SJSA1 (cell line): ENCODE measurements at regions not wholly inside any gene's neighbourhood (a gene's known extent, or its start where the extent isn't known, plus 50 kb on each side); places are given as distances from the start of the nearest gene placed in this dataset.
"Not testable (repeated sequence)": the region's sequence is repeated elsewhere in the genome, so short reads cannot be mapped to it uniquely, and the experiment has no call there.

ENCODE experiments used
- DNase-seq, 2 experiments: peaks; one replicate each; pipeline ENCODE4 v3.0.0-alpha.2; 2015 to 2020; ENCODE audit warnings: low spot score in 2 of 2, low read depth in 1 of 2
- H3K27ac ChIP-seq: fragments of 250-450 bp; sonication (Bioruptor Pico); 2 replicates; pipeline ENCODE4 v1.5.1; 2020; ENCODE audit warnings: mild to moderate bottlenecking, moderate library complexity
- H3K27me3 ChIP-seq: fragments of 250-450 bp; sonication (Bioruptor Pico); replicated peaks from 2 replicates; pipeline ENCODE4 v1.5.1; 2020; ENCODE audit warnings: mild to moderate bottlenecking, moderate library complexity
- H3K36me3 ChIP-seq: fragments of 250-450 bp; sonication (Bioruptor Pico); 2 replicates; pipeline ENCODE4 v1.5.1; 2020; ENCODE audit warnings: mild to moderate bottlenecking
- H3K4me1 ChIP-seq: fragments of 250-450 bp; sonication (Bioruptor Pico); replicated peaks from 2 replicates; pipeline ENCODE4 v1.6.1; 2021; ENCODE audit warnings: mild to moderate bottlenecking
- H3K4me3 ChIP-seq: fragments of 250-450 bp; sonication (Bioruptor Pico); 2 replicates; pipeline ENCODE4 v1.5.1; 2020; ENCODE audit warnings: mild to moderate bottlenecking
- H3K9me3 ChIP-seq: fragments of 250-450 bp; sonication (Bioruptor Pico); replicated peaks from 2 replicates; pipeline ENCODE4 v1.5.1; 2020; ENCODE audit warnings: mild to moderate bottlenecking

GRCh38 chr12:59314209-59314608 is 281.6 kb upstream of the SLC16A7 start:
- Histone ChIP-seq H3K9me3 (no peaks in the 10 kb centered on the region; the same call in 1 of the 2 replicates), H3K4me3 (no peak overlapping the region), H3K4me1 (no peaks in the 10 kb centered on the region), H3K36me3 (no peaks in the 10 kb centered on the region), H3K27me3 (no peaks in the 10 kb centered on the region), H3K27ac (no peak overlapping the region)
- DNase-seq: no peak

- H3K27me3 ChIP-seq: no peaks in the 10 kb centered on the region
- no peak for DNase-seq
- H3K36me3 ChIP-seq: no peaks in the 10 kb centered on the region
- no peaks in the 10 kb centered on the region for H3K9me3 ChIP-seq
- H3K27ac ChIP-seq: no peak overlapping the region
- H3K4me1 ChIP-seq: no peaks in the 10 kb centered on the region
- H3K4me3 ChIP-seq: no peak overlapping the region
These were observed 291.6 kb upstream of the SLC16A7 start for GRCh38 chr12:59304077-59304721.

- H3K27ac ChIP-seq: no peak overlapping the region
- no peaks in the 10 kb centered on the region for H3K27me3 ChIP-seq
- H3K9me3 ChIP-seq: no peaks in the 10 kb centered on the region
- DNase-seq: no peak
- H3K36me3 ChIP-seq: no peaks in the 10 kb centered on the region
- H3K4me3 ChIP-seq: no peak overlapping the region
- H3K4me1 ChIP-seq: no peaks in the 10 kb centered on the region
These were observed 297.5 kb upstream of the SLC16A7 start for GRCh38 chr12:59298296-59298695.

- no peaks in the 10 kb centered on the region for H3K9me3 ChIP-seq
- H3K27ac ChIP-seq: no peak overlapping the region
- H3K36me3 ChIP-seq: no peaks in the 10 kb centered on the region
- no peak overlapping the region for H3K4me3 ChIP-seq
- no peaks in the 10 kb centered on the region for H3K4me1 ChIP-seq
- H3K27me3 ChIP-seq: no peaks in the 10 kb centered on the region
- no peak for DNase-seq
These were observed 301.6 kb upstream of the SLC16A7 start for GRCh38 chr12:59294221-59294620.

- H3K27ac ChIP-seq: no peak overlapping the region
- H3K27me3 ChIP-seq: no peaks in the 10 kb centered on the region; the same call in 1 of the 2 replicates
- H3K9me3 ChIP-seq: no peaks in the 10 kb centered on the region
- no peaks in the 10 kb centered on the region for H3K4me1 ChIP-seq
- DNase-seq: no peak
- H3K4me3 ChIP-seq: no peak overlapping the region
- no peaks in the 10 kb centered on the region for H3K36me3 ChIP-seq
These were observed 312.8 kb upstream of the SLC16A7 start for GRCh38 chr12:59282999-59283398.

- not testable (repeated sequence) for H3K36me3 ChIP-seq, H3K27me3 ChIP-seq, H3K27ac ChIP-seq, DNase-seq, H3K4me3 ChIP-seq, H3K9me3 ChIP-seq, H3K4me1 ChIP-seq
These were observed 322.3 kb upstream of the SLC16A7 start for GRCh38 chr12:59273561-59273960.

GRCh38 chr12:59268295-59268809 is 327.5 kb upstream of the SLC16A7 start:
- Histone ChIP-seq H3K4me1 (no peaks in the 10 kb centered on the region), H3K36me3 (no peaks in the 10 kb centered on the region), H3K27me3 (no peaks in the 10 kb centered on the region), H3K4me3 (no peak overlapping the region), H3K9me3 (no peaks in the 10 kb centered on the region), H3K27ac (no peak overlapping the region)
- DNase-seq: no peak

- no peaks in the 10 kb centered on the region for H3K4me1 ChIP-seq
These were observed 335.6 kb upstream of the SLC16A7 start for GRCh38 chr12:59260202-59260601.

GRCh38 chr12:59252731-59253130 is 332.4 kb upstream of the LRIG3 start:
- H3K4me1 ChIP-seq: no peaks in the 10 kb centered on the region

More at GRCh38 chr12:59260202-59260601, 335.6 kb upstream of the SLC16A7 start:
- H3K27ac ChIP-seq: no peak overlapping the region
- no peak overlapping the region for H3K4me3 ChIP-seq
- H3K36me3 ChIP-seq: no peaks in the 10 kb centered on the region
- DNase-seq: no peak
- no peaks in the 10 kb centered on the region for H3K27me3 ChIP-seq
- H3K9me3 ChIP-seq: no peaks in the 10 kb centered on the region

GRCh38 chr12:59250766-59251165 is 330.5 kb upstream of the LRIG3 start:
- Histone ChIP-seq H3K9me3 (no peaks in the 10 kb centered on the region), H3K27ac (no peak overlapping the region)
- DNase-seq: no peak

More at GRCh38 chr12:59252731-59253130, 332.4 kb upstream of the LRIG3 start:
- Histone ChIP-seq H3K27ac (no peak overlapping the region), H3K27me3 (no peaks in the 10 kb centered on the region), H3K9me3 (no peaks in the 10 kb centered on the region), H3K4me3 (no peak overlapping the region), H3K36me3 (no peaks in the 10 kb centered on the region)
- no peak for DNase-seq

GRCh38 chr12:59240048-59240447 is 319.7 kb upstream of the LRIG3 start:
- Histone ChIP-seq H3K27ac (no peak overlapping the region), H3K9me3 (no peaks in the 10 kb centered on the region), H3K27me3 (no peaks in the 10 kb centered on the region), H3K36me3 (no peaks in the 10 kb centered on the region), H3K4me1 (no peaks in the 10 kb centered on the region), H3K4me3 (no peak overlapping the region)
- DNase-seq: no peak

More at GRCh38 chr12:59250766-59251165, 330.5 kb upstream of the LRIG3 start:
- Histone ChIP-seq H3K27me3 (no peaks in the 10 kb centered on the region), H3K4me1 (no peaks in the 10 kb centered on the region), H3K4me3 (no peak overlapping the region), H3K36me3 (no peaks in the 10 kb centered on the region)

GRCh38 chr12:59234391-59234790 is 314.1 kb upstream of the LRIG3 start:
- no peak overlapping the region for H3K4me3 ChIP-seq
- DNase-seq: no peak
- H3K27ac ChIP-seq: no peak overlapping the region
- H3K36me3 ChIP-seq: no peaks in the 10 kb centered on the region
- H3K27me3 ChIP-seq: no peaks in the 10 kb centered on the region
- no peaks in the 10 kb centered on the region for H3K9me3 ChIP-seq
- H3K4me1 ChIP-seq: no peaks in the 10 kb centered on the region

GRCh38 chr12:59230334-59230733 is 310.0 kb upstream of the LRIG3 start:
- DNase-seq: no peak
- no peaks in the 10 kb centered on the region for H3K36me3 ChIP-seq
- no peaks in the 10 kb centered on the region for H3K27me3 ChIP-seq
- H3K9me3 ChIP-seq: no peaks in the 10 kb centered on the region
- no peak overlapping the region for H3K4me3 ChIP-seq
- H3K4me1 ChIP-seq: no peaks in the 10 kb centered on the region
- H3K27ac ChIP-seq: no peak overlapping the region

GRCh38 chr12:59219148-59219547 is 298.8 kb upstream of the LRIG3 start:
- Histone ChIP-seq H3K9me3 (no peaks in the 10 kb centered on the region), H3K36me3 (no peaks in the 10 kb centered on the region), H3K27ac (no peak overlapping the region), H3K4me1 (no peaks in the 10 kb centered on the region), H3K4me3 (no peak overlapping the region), H3K27me3 (no peaks in the 10 kb centered on the region)
- no peak for DNase-seq

- DNase-seq: no peak
- Histone ChIP-seq H3K27me3 (no peaks in the 10 kb centered on the region), H3K36me3 (no peaks in the 10 kb centered on the region), H3K9me3 (no peaks in the 10 kb centered on the region), H3K27ac (no peak overlapping the region), H3K4me3 (no peak overlapping the region), H3K4me1 (no peaks in the 10 kb centered on the region)
These were observed 276.7 kb upstream of the LRIG3 start for GRCh38 chr12:59196989-59197388.
